Nephron progenitor cell (in vitro differentiated cells): ENCODE measurements at regions not wholly inside any gene's neighbourhood (a gene's known extent, or its start where the extent isn't known, plus 50 kb on each side); places are given as distances from the start of the nearest gene placed in this dataset.
"Not testable (repeated sequence)": the region's sequence is repeated elsewhere in the genome, so short reads cannot be mapped to it uniquely, and the experiment has no call there.

Source experiments
- DNase-seq: peaks from one replicate; pipeline ENCODE4 v3.0.0; 2021
- H3K27ac Mint-ChIP-seq: 2 replicates; pipeline ENCODE4 v1.8.0; 2021; ENCODE audit warnings: mild to moderate bottlenecking, moderate library complexity, mixed read lengths
- H3K27me3 Mint-ChIP-seq: 2 replicates; pipeline ENCODE4 v1.8.0; 2021; ENCODE audit warnings: mild to moderate bottlenecking, low read depth, mixed read lengths; ENCODE audit not compliant: poor library complexity
- H3K36me3 Mint-ChIP-seq: 2 replicates; pipeline ENCODE4 v1.8.0; 2021; ENCODE audit warnings: low read depth, mixed read lengths
- H3K4me1 Mint-ChIP-seq: 2 replicates; pipeline ENCODE4 v1.8.0; 2021; ENCODE audit warnings: mixed read lengths
- H3K4me3 Mint-ChIP-seq: 2 replicates; pipeline ENCODE4 v1.8.0; 2021; ENCODE audit warnings: mild to moderate bottlenecking, moderate library complexity, mixed read lengths
- H3K9me3 Mint-ChIP-seq: 2 replicates; pipeline ENCODE4 v1.8.0; 2021; ENCODE audit warnings: mild to moderate bottlenecking, moderate library complexity, mixed read lengths
- CTCF ChIP-seq: fragments of 200-600 bp; sonication (generic); IDR thresholded peaks from 2 replicates; pipeline ENCODE4 v1.5.0; 2021; ENCODE audit warnings: antibody characterized with exemption

- peaks cover 23% of the 10 kb centered on the region for H3K9me3 Mint-ChIP-seq
- H3K36me3 Mint-ChIP-seq: peaks cover 64% of the 10 kb centered on the region
- no peak overlapping the region for H3K27ac Mint-ChIP-seq
- H3K27me3 Mint-ChIP-seq: no peaks in the 10 kb centered on the region
- H3K4me1 Mint-ChIP-seq: no peaks in the 10 kb centered on the region
- no peak for DNase-seq
- no peak for TF ChIP-seq CTCF
- H3K4me3 Mint-ChIP-seq: no peak overlapping the region
Observed at GRCh38 chr6:144510859-144511258, 225.7 kb downstream of the UTRN start.

- Mint-ChIP-seq H3K4me3 (no peak overlapping the region), H3K27me3 (no peaks in the 10 kb centered on the region)
- no peak for DNase-seq
Observed at GRCh38 chr6:144515761-144516160, 230.6 kb downstream of the UTRN start.

GRCh38 chr6:144519426-144519825 lies 234.3 kb downstream of the UTRN start:
- no peak overlapping the region for H3K27ac Mint-ChIP-seq
- no peak for TF ChIP-seq CTCF
- H3K27me3 Mint-ChIP-seq: no peaks in the 10 kb centered on the region
- DNase-seq: no peak
- peaks cover 3% of the 10 kb centered on the region for H3K9me3 Mint-ChIP-seq
- H3K4me3 Mint-ChIP-seq: no peak overlapping the region
- H3K36me3 Mint-ChIP-seq: peaks cover 36% of the 10 kb centered on the region
- H3K4me1 Mint-ChIP-seq: no peaks in the 10 kb centered on the region

More at GRCh38 chr6:144515761-144516160, 230.6 kb downstream of the UTRN start:
- Mint-ChIP-seq H3K4me1 (no peaks in the 10 kb centered on the region), H3K36me3 (peaks cover 37% of the 10 kb centered on the region), H3K27ac (no peak overlapping the region), H3K9me3 (no peaks in the 10 kb centered on the region)
- TF ChIP-seq CTCF: no peak

- peaks cover 19% of the 10 kb centered on the region for H3K4me1 Mint-ChIP-seq
- peak; percentile 16 for DNase-seq
Observed at GRCh38 chr6:144528743-144529425, 243.7 kb downstream of the UTRN start.

GRCh38 chr6:144530118-144530517 lies 245.0 kb downstream of the UTRN start:
- no peak for DNase-seq
- H3K9me3 Mint-ChIP-seq: peaks cover 9% of the 10 kb centered on the region
- H3K4me1 Mint-ChIP-seq: peaks cover 19% of the 10 kb centered on the region
- no peak overlapping the region for H3K4me3 Mint-ChIP-seq
- H3K36me3 Mint-ChIP-seq: peaks cover 58% of the 10 kb centered on the region
- H3K27me3 Mint-ChIP-seq: no peaks in the 10 kb centered on the region
- no peak overlapping the region for H3K27ac Mint-ChIP-seq
- TF ChIP-seq CTCF: no peak

More at GRCh38 chr6:144528743-144529425, 243.7 kb downstream of the UTRN start:
- H3K27me3 Mint-ChIP-seq: no peaks in the 10 kb centered on the region
- no peak for TF ChIP-seq CTCF
- H3K27ac Mint-ChIP-seq: peak overlapping the region; percentile 4
- H3K36me3 Mint-ChIP-seq: peaks cover 70% of the 10 kb centered on the region
- H3K4me3 Mint-ChIP-seq: no peak overlapping the region
- H3K9me3 Mint-ChIP-seq: peaks cover 14% of the 10 kb centered on the region

GRCh38 chr6:144532238-144532637 lies 247.1 kb downstream of the UTRN start:
- H3K36me3 Mint-ChIP-seq: peaks cover 37% of the 10 kb centered on the region
- H3K9me3 Mint-ChIP-seq, H3K4me3 Mint-ChIP-seq, H3K27me3 Mint-ChIP-seq, DNase-seq, H3K27ac Mint-ChIP-seq: not testable (repeated sequence)
- H3K4me1 Mint-ChIP-seq: peaks cover 18% of the 10 kb centered on the region
